GM10266 (cell line): ENCODE measurements at regions not wholly inside any gene's neighbourhood (a gene's known extent, or its start where the extent isn't known, plus 50 kb on each side); places are given as distances from the start of the nearest gene placed in this dataset.
A peak's percentile ranks its signal among the peaks of the same experiment; 100 is the strongest.

Source experiments
- DNase-seq: peaks from one replicate; pipeline ENCODE4 v3.0.0; 2012; ENCODE audit errors: extremely low spot score
- CTCF ChIP-seq: IDR thresholded peaks from 2 replicates; pipeline ENCODE4 v1.5.1; 2012; ENCODE audit warnings: mild to moderate bottlenecking, low read depth; ENCODE audit not compliant: control insufficient read depth, insufficient read depth; ENCODE audit errors: missing control alignments

- DNase-seq: no peak
- no peak for TF ChIP-seq CTCF
These were observed 222.9 kb upstream of the MKLN1 start for GRCh38 chr7:131104596-131105293.

DNA sequence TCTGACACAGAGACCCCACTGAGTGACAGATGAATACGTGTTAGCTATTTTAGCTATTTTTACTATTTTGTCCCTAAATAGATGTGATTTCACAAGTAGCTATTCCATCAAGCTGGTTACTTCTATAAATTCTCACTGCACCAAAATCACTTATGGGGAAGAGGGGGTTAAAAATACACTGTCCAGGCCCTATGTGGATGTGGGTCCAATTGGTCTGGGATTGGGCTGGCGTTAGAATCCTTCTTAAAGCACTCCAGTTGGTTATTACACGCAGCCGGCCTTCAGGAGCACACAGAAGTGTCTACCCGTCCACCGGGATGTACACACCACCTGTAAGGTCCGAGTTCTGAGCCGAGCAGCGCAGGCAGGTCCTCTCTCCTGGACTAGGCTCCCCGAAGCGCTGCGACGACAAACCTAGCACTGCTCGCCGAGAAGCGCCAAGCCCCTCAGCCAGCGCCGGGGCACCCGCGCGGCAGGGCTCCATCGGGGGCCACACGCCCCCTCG is 222.3 kb upstream of the MKLN1 start:
- DNase-seq: no peak
- TF ChIP-seq CTCF: no peak

- peak; percentile 89 for DNase-seq
- no peak for TF ChIP-seq CTCF
These were observed 221.6 kb upstream of the MKLN1 start for GRCh38 chr7:131105799-131106680.

DNA sequence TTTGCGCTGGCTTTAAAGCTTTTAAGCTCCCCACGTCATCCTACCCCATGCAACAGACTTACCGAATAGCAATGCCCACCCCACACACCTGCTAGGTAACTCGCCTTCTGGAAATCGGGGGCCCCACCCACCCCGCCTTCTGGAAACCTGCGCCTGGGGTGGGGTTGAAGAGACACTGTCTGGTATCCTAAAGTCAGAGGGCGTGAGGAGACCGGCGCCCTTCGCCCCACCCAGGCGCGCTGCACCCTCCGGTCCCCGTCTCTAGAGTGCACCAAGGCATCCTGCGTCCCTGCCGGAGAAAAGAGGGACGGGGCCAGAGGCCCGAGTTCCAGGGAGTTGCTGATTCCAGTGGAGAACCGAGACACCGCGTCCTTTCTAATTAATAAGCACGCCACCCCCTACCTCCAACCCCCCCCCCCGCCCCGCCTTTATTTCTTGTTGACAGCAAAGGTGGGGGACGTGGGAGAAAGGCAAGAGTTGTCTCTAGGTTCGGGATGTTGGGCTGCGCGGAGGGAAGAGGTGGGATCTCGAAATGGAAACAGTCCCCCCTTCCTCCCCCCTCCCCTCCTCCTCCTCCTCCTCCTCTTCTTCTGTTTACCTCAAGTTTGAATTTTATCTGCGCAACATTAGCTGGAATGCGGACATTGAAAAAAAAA is 220.9 kb upstream of the MKLN1 start:
- TF ChIP-seq CTCF: no peak
- peak; percentile 57 for DNase-seq

- DNase-seq: peak; percentile 91
- TF ChIP-seq CTCF: no peak
These were observed 220.1 kb upstream of the MKLN1 start for GRCh38 chr7:131107337-131108211.

GRCh38 chr7:131108212-131108940 is 219.3 kb upstream of the MKLN1 start:
- no peak for TF ChIP-seq CTCF
- peak; percentile 75 for DNase-seq
